GM23338 (cell line): ENCODE measurements at regions not wholly inside any gene's neighbourhood (a gene's known extent, or its start where the extent isn't known, plus 50 kb on each side); places are given as distances from the start of the nearest gene placed in this dataset.

Experiments
- ATAC-seq: fragments of 200-7000 bp; cut with Tn5 transposase; 3 replicates; pipeline ENCODE4 v1.9.1; 2020
- DNase-seq: peaks from one replicate; pipeline ENCODE4 v3.0.0-alpha.2; 2015; ENCODE audit warnings: low spot score
- H2AFZ ChIP-seq: fragments of 200-600 bp; sonication (generic); 2 replicates; pipeline ENCODE4 v1.8.0; 2016; ENCODE audit warnings: antibody characterized with exemption, mild to moderate bottlenecking, moderate library complexity
- H3F3A ChIP-seq: fragments of 200-600 bp; sonication (generic); replicated peaks from 2 replicates; pipeline ENCODE4 v1.8.0; 2017; ENCODE audit warnings: antibody characterized with exemption, mixed run types, low read depth
- H3K27ac ChIP-seq: fragments of 200-600 bp; sonication (generic); 2 replicates; pipeline ENCODE4 v1.6.1; 2016; ENCODE audit warnings: low read depth
- H3K27me3 ChIP-seq: fragments of 200-600 bp; sonication (generic); 2 replicates; pipeline ENCODE4 v1.8.0; 2016; ENCODE audit warnings: mild to moderate bottlenecking, mixed run types, moderate library complexity; ENCODE audit not compliant: insufficient read depth
- H3K36me3 ChIP-seq: fragments of 200-600 bp; sonication (generic); 2 replicates; pipeline ENCODE4 v1.8.0; 2016; ENCODE audit warnings: mild to moderate bottlenecking; ENCODE audit not compliant: insufficient read depth
- H3K4me1 ChIP-seq: fragments of 200-600 bp; sonication (generic); 2 replicates; pipeline ENCODE4 v1.8.0; 2016; ENCODE audit warnings: mild to moderate bottlenecking, moderate library complexity; ENCODE audit not compliant: insufficient read depth
- H3K4me2 ChIP-seq: fragments of 200-600 bp; sonication (generic); 2 replicates; pipeline ENCODE4 v1.7.1; 2017; ENCODE audit warnings: mixed run types
- H3K4me3 ChIP-seq: fragments of 200-600 bp; sonication (generic); 2 replicates; pipeline ENCODE4 v1.6.1; 2016; ENCODE audit warnings: mixed run types
- H3K79me2 ChIP-seq: fragments of 200-600 bp; sonication (generic); replicated peaks from 2 replicates; pipeline ENCODE4 v1.8.0; 2017; ENCODE audit warnings: mild to moderate bottlenecking; ENCODE audit not compliant: insufficient read depth
- H3K9me2 ChIP-seq: fragments of 200-600 bp; sonication (generic); 2 replicates; pipeline ENCODE4 v1.8.0; 2017; ENCODE audit not compliant: insufficient read depth
- H4K20me1 ChIP-seq: fragments of 200-600 bp; sonication (generic); replicated peaks from 2 replicates; pipeline ENCODE4 v1.8.0; 2017; ENCODE audit warnings: mild to moderate bottlenecking; ENCODE audit not compliant: insufficient read depth
- H3K27ac Mint-ChIP-seq: 2 replicates; pipeline ENCODE4 v1.8.0; 2020; ENCODE audit warnings: inconsistent platforms, mild to moderate bottlenecking, moderate library complexity, mixed read lengths
- H3K27me3 Mint-ChIP-seq: 3 replicates; pipeline ENCODE4 v1.8.0; 2022; ENCODE audit warnings: low read depth, mild to moderate bottlenecking, moderate library complexity, mixed read lengths, inconsistent platforms; ENCODE audit not compliant: insufficient read depth, poor library complexity
- H3K36me3 Mint-ChIP-seq: 3 replicates; pipeline ENCODE4 v1.8.0; 2021; ENCODE audit warnings: low read depth, mild to moderate bottlenecking, inconsistent platforms, moderate library complexity, mixed read lengths
- H3K4me1 Mint-ChIP-seq: 3 replicates; pipeline ENCODE4 v1.8.0; 2020; ENCODE audit warnings: mild to moderate bottlenecking, inconsistent platforms, mixed read lengths
- H3K4me3 Mint-ChIP-seq: 3 replicates; pipeline ENCODE4 v1.8.0; 2021; ENCODE audit warnings: moderate library complexity, mild to moderate bottlenecking, inconsistent platforms, mixed read lengths
- H3K9me3 Mint-ChIP-seq: 3 replicates; pipeline ENCODE4 v1.8.0; 2020; ENCODE audit warnings: moderate library complexity, mild to moderate bottlenecking, inconsistent platforms, mixed read lengths
- CREB1 ChIP-seq: fragments of 250-450 bp; sonication (Bioruptor Pico); IDR thresholded peaks from 2 replicates; pipeline ENCODE4 v1.5.0; 2020; ENCODE audit warnings: low read depth, mild to moderate bottlenecking, moderate library complexity
- JUNB ChIP-seq: IDR thresholded peaks from one replicate; pipeline ENCODE4 v1.6.1; 2016; ENCODE audit warnings: antibody characterized with exemption; ENCODE audit not compliant: unreplicated experiment
- NANOG ChIP-seq: IDR thresholded peaks from 2 replicates; pipeline ENCODE4 v1.6.1; 2016; ENCODE audit warnings: antibody characterized with exemption, borderline replicate concordance
- ZNF114 ChIP-seq: fragments of 250-450 bp; sonication (Bioruptor Pico); IDR thresholded peaks from 2 replicates; pipeline ENCODE4 v1.5.0; 2020; ENCODE audit warnings: mild to moderate bottlenecking, moderate library complexity
- TF ChIP-seq, protein P1 (sequence below): IDR thresholded peaks from 2 replicates; pipeline ENCODE4 v1.6.1; 2016; ENCODE audit warnings: antibody characterized with exemption
- TF ChIP-seq, protein P2 (sequence below): IDR thresholded peaks from one replicate; pipeline ENCODE4 v1.6.1; 2018; ENCODE audit warnings: antibody characterized with exemption; ENCODE audit not compliant: unreplicated experiment
- TF ChIP-seq, protein P3 (sequence below): fragments of 250-450 bp; sonication (Bioruptor Pico); IDR thresholded peaks from 2 replicates; pipeline ENCODE4 v1.5.0; 2020; ENCODE audit warnings: mild to moderate bottlenecking, moderate library complexity

DNA sequence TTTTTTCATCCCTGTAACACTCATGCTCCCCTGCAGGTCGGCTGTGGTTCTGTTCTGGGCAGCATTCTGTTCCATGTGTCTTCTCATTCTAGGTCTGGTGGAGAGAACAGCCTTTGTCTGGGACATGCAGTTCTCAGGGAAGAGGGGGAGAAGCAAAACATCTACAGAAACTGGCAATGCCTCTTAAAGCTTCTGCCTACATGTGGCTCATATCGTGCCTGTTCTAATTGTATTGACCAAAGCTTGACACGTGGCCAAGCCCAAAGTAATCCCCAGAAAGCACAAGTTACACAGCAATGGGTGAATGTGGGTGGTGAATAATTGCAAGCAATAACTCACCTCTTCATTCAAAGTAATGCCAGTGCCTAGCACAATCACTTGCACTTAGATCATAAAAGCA, 218.2 kb upstream of the IL12B start:
- no peaks in the 10 kb centered on the region for H3K9me3 Mint-ChIP-seq
- no peak overlapping the region for H3K27ac Mint-ChIP-seq
- no peaks in the 10 kb centered on the region for H3K36me3 Mint-ChIP-seq
- H3K27me3 Mint-ChIP-seq: peaks cover 1% of the 10 kb centered on the region
- TF ChIP-seq JUNB (no peak), NANOG (no peak), ZNF114 (CRISPR knock-in tag) (no peak), CREB1 (CRISPR knock-in tag) (no peak)
- TF ChIP-seq, protein P1, sequence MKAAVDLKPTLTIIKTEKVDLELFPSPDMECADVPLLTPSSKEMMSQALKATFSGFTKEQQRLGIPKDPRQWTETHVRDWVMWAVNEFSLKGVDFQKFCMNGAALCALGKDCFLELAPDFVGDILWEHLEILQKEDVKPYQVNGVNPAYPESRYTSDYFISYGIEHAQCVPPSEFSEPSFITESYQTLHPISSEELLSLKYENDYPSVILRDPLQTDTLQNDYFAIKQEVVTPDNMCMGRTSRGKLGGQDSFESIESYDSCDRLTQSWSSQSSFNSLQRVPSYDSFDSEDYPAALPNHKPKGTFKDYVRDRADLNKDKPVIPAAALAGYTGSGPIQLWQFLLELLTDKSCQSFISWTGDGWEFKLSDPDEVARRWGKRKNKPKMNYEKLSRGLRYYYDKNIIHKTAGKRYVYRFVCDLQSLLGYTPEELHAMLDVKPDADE: no peak
- TF ChIP-seq, protein P2, sequence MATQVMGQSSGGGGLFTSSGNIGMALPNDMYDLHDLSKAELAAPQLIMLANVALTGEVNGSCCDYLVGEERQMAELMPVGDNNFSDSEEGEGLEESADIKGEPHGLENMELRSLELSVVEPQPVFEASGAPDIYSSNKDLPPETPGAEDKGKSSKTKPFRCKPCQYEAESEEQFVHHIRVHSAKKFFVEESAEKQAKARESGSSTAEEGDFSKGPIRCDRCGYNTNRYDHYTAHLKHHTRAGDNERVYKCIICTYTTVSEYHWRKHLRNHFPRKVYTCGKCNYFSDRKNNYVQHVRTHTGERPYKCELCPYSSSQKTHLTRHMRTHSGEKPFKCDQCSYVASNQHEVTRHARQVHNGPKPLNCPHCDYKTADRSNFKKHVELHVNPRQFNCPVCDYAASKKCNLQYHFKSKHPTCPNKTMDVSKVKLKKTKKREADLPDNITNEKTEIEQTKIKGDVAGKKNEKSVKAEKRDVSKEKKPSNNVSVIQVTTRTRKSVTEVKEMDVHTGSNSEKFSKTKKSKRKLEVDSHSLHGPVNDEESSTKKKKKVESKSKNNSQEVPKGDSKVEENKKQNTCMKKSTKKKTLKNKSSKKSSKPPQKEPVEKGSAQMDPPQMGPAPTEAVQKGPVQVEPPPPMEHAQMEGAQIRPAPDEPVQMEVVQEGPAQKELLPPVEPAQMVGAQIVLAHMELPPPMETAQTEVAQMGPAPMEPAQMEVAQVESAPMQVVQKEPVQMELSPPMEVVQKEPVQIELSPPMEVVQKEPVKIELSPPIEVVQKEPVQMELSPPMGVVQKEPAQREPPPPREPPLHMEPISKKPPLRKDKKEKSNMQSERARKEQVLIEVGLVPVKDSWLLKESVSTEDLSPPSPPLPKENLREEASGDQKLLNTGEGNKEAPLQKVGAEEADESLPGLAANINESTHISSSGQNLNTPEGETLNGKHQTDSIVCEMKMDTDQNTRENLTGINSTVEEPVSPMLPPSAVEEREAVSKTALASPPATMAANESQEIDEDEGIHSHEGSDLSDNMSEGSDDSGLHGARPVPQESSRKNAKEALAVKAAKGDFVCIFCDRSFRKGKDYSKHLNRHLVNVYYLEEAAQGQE: no peak
- no peaks in the 10 kb centered on the region for H3K4me1 Mint-ChIP-seq
- Histone ChIP-seq H3K27ac (no peak overlapping the region), H3K79me2 (no peaks in the 10 kb centered on the region), H3K4me1 (no peaks in the 10 kb centered on the region), H3K4me2 (no peak overlapping the region), H3F3A (no peaks in the 10 kb centered on the region), H4K20me1 (no peaks in the 10 kb centered on the region), H3K27me3 (no peaks in the 10 kb centered on the region), H3K4me3 (no peak overlapping the region), H3K36me3 (no peaks in the 10 kb centered on the region), H3K9me2 (peaks cover 3% of the 10 kb centered on the region; the same call in 1 of the 2 replicates), H2AFZ (no peak overlapping the region)
- H3K4me3 Mint-ChIP-seq: no peak overlapping the region
- ATAC-seq (no peak), DNase-seq (no peak)

DNA sequence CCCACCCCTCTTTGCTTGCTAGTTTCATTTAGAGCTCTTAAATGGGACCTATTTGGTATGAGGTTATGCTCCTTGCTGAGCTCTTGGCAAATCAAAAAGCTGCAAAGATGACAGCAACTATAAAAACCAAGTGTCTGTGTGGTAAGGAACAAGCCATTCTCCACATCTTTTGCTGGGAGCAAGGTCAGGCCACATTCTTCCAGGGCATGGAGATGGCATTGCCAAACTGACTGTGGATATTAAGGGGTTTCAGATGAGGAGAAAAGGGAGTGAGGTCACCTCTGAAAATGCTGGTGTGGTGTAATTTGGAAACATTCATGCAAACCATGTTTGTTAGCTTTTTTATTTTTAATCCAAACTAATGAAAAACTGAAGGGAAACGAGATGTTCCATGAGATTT, 218.8 kb upstream of the IL12B start:
- no peak overlapping the region for H3K4me3 Mint-ChIP-seq
- DNase-seq: no peak
- no peaks in the 10 kb centered on the region for H3K36me3 Mint-ChIP-seq
- peaks cover 3% of the 10 kb centered on the region; the same call in 1 of the 2 replicates for H3K9me2 ChIP-seq
- H3K27ac Mint-ChIP-seq: no peak overlapping the region
- no peaks in the 10 kb centered on the region for H3F3A ChIP-seq
- no peaks in the 10 kb centered on the region for H3K79me2 ChIP-seq
- peaks cover 1% of the 10 kb centered on the region for H3K27me3 Mint-ChIP-seq
- no peaks in the 10 kb centered on the region for H3K4me1 ChIP-seq
- H3K9me3 Mint-ChIP-seq: no peaks in the 10 kb centered on the region
- no peak overlapping the region for H3K27ac ChIP-seq
- H4K20me1 ChIP-seq: no peaks in the 10 kb centered on the region
- no peaks in the 10 kb centered on the region for H3K4me1 Mint-ChIP-seq
- H2AFZ ChIP-seq: no peak overlapping the region
- ATAC-seq: no peak
- no peak overlapping the region for H3K4me3 ChIP-seq
- H3K36me3 ChIP-seq: no peaks in the 10 kb centered on the region
- TF ChIP-seq, protein P3, sequence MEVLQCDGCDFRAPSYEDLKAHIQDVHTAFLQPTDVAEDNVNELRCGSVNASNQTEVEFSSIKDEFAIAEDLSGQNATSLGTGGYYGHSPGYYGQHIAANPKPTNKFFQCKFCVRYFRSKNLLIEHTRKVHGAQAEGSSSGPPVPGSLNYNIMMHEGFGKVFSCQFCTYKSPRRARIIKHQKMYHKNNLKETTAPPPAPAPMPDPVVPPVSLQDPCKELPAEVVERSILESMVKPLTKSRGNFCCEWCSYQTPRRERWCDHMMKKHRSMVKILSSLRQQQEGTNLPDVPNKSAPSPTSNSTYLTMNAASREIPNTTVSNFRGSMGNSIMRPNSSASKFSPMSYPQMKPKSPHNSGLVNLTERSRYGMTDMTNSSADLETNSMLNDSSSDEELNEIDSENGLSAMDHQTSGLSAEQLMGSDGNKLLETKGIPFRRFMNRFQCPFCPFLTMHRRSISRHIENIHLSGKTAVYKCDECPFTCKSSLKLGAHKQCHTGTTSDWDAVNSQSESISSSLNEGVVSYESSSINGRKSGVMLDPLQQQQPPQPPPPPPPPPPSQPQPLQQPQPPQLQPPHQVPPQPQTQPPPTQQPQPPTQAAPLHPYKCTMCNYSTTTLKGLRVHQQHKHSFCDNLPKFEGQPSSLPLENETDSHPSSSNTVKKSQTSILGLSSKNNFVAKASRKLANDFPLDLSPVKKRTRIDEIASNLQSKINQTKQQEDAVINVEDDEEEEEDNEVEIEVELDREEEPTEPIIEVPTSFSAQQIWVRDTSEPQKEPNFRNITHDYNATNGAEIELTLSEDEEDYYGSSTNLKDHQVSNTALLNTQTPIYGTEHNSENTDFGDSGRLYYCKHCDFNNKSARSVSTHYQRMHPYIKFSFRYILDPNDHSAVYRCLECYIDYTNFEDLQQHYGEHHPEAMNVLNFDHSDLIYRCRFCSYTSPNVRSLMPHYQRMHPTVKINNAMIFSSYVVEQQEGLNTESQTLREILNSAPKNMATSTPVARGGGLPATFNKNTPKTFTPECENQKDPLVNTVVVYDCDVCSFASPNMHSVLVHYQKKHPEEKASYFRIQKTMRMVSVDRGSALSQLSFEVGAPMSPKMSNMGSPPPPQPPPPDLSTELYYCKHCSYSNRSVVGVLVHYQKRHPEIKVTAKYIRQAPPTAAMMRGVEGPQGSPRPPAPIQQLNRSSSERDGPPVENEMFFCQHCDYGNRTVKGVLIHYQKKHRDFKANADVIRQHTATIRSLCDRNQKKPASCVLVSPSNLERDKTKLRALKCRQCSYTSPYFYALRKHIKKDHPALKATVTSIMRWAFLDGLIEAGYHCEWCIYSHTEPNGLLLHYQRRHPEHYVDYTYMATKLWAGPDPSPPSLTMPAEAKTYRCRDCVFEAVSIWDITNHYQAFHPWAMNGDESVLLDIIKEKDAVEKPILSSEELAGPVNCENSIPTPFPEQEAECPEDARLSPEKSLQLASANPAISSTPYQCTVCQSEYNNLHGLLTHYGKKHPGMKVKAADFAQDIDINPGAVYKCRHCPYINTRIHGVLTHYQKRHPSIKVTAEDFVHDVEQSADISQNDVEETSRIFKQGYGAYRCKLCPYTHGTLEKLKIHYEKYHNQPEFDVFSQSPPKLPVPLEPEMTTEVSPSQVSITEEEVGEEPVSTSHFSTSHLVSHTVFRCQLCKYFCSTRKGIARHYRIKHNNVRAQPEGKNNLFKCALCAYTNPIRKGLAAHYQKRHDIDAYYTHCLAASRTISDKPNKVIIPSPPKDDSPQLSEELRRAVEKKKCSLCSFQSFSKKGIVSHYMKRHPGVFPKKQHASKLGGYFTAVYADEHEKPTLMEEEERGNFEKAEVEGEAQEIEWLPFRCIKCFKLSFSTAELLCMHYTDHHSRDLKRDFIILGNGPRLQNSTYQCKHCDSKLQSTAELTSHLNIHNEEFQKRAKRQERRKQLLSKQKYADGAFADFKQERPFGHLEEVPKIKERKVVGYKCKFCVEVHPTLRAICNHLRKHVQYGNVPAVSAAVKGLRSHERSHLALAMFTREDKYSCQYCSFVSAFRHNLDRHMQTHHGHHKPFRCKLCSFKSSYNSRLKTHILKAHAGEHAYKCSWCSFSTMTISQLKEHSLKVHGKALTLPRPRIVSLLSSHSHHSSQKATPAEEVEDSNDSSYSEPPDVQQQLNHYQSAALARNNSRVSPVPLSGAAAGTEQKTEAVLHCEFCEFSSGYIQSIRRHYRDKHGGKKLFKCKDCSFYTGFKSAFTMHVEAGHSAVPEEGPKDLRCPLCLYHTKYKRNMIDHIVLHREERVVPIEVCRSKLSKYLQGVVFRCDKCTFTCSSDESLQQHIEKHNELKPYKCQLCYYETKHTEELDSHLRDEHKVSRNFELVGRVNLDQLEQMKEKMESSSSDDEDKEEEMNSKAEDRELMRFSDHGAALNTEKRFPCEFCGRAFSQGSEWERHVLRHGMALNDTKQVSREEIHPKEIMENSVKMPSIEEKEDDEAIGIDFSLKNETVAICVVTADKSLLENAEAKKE (CRISPR knock-in tag): no peak
- TF ChIP-seq, protein P2: no peak
- no peak overlapping the region for H3K4me2 ChIP-seq
- H3K27me3 ChIP-seq: no peaks in the 10 kb centered on the region
